ENCODE measurements at regions not wholly inside any gene's neighbourhood (a gene's known extent, or its start where the extent isn't known, plus 50 kb on each side); places are given as distances from the start of the nearest gene placed in this dataset.

GRCh38 chr6:28695715-28696114 lies 170.0 kb downstream of the GPX5 start:
- no peaks in the 10 kb centered on the region for H3K9me3 ChIP-seq
- DNase-seq (no peak), ATAC-seq (no peak)
- no peak overlapping the region for H3K4me3 ChIP-seq
- H3K36me3 ChIP-seq = no peaks in the 10 kb centered on the region
- TF ChIP-seq, protein P1, sequence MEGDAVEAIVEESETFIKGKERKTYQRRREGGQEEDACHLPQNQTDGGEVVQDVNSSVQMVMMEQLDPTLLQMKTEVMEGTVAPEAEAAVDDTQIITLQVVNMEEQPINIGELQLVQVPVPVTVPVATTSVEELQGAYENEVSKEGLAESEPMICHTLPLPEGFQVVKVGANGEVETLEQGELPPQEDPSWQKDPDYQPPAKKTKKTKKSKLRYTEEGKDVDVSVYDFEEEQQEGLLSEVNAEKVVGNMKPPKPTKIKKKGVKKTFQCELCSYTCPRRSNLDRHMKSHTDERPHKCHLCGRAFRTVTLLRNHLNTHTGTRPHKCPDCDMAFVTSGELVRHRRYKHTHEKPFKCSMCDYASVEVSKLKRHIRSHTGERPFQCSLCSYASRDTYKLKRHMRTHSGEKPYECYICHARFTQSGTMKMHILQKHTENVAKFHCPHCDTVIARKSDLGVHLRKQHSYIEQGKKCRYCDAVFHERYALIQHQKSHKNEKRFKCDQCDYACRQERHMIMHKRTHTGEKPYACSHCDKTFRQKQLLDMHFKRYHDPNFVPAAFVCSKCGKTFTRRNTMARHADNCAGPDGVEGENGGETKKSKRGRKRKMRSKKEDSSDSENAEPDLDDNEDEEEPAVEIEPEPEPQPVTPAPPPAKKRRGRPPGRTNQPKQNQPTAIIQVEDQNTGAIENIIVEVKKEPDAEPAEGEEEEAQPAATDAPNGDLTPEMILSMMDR (IDR thresholded peaks at IDR 0.05 in 4 of 5, conservative IDR thresholded peaks at IDR 0.05 in 1 of 5) = no peak
- TF ChIP-seq POLR2A (IDR thresholded peaks at IDR 0.05) = no peak
- H3K27me3 ChIP-seq = peaks cover 26 to 69% (median 37%) of the 10 kb centered on the region in 3 donors
- no peaks in the 10 kb centered on the region for H3K4me1 ChIP-seq
- H3K27ac ChIP-seq = no peak overlapping the region
- intact Hi-C loops (cut with DNase I; ENCODE audit: low total_unique reads) (no loop called here), in situ Hi-C loops (cut with MboI; ENCODE audit: low sequenced_read_pairs in 4 of 4) (loop anchor here in 3 of 4 donors (10.0 to 25.0 kb wide), 2 partner anchors 319 to 892 kb away; partner anchors contain the start of gene OR2H2 (in 3 of the 3))

DNA sequence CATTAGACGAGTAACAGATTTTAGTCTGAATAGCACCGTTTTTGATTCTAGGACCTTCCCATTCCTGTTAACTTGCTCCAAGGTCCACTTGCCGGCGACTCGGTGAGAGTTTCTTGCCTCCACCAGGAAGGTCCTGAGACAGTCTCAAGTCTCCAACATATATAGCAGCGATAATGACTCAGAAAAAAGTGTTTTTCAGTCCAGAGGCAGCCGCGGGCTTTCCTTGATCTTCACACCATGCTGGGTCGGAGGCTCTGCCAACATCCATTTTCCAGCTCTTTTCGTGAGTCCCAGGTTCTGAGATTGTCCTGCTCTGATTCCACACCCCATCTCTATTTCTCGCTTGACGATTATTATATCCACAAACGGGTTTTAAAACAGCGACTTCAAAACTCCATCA lies 170.5 kb downstream of the GPX5 start:
- no peaks in the 10 kb centered on the region for H3K9me3 ChIP-seq
- DNase-seq (no peak), ATAC-seq (no peak)
- intact Hi-C loops (cut with DNase I; ENCODE audit: low total_unique reads) = no loop called here
- no peak for TF ChIP-seq POLR2A (IDR thresholded peaks at IDR 0.05)
- TF ChIP-seq, protein P1 (IDR thresholded peaks at IDR 0.05 in 4 of 5, conservative IDR thresholded peaks at IDR 0.05 in 1 of 5) = no peak
- no peaks in the 10 kb centered on the region for H3K36me3 ChIP-seq
- no peak overlapping the region for H3K4me3 ChIP-seq
- in situ Hi-C loops (cut with MboI; ENCODE audit: low sequenced_read_pairs in 4 of 4) = loop anchor here in 3 of 4 donors (10.0 to 25.0 kb wide), 2 partner anchors 319 to 891 kb away; partner anchors contain the start of gene OR2H2 (in 3 of the 3)
- H3K27me3 ChIP-seq = peaks cover 26 to 71% (median 37%) of the 10 kb centered on the region in 3 donors
- no peaks in the 10 kb centered on the region for H3K4me1 ChIP-seq
- H3K27ac ChIP-seq = no peak overlapping the region

DNA sequence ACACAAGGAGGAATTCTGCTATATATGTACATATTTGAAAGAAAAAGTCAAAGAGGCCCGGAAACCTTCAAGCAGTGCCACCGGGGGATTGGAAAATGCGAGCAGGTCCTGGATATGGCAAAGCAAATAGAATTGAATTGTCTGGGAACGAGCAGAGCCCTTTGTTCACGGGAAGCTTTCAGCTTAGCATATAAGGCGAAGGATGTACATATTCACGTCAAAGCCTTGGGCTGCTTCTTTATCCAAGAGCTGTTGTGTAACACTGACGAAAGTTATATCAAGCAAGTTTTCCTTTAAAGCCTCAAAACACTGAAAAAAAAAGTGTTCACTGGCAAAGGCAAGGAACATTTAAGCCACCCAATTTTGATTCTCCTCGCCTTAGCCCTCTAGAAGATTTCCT lies 171.0 kb downstream of the GPX5 start:
- no peak for TF ChIP-seq POLR2A (IDR thresholded peaks at IDR 0.05)
- TF ChIP-seq, protein P1 (IDR thresholded peaks at IDR 0.05 in 4 of 5, conservative IDR thresholded peaks at IDR 0.05 in 1 of 5) = no peak
- no peak for ATAC-seq
- no peaks in the 10 kb centered on the region for H3K4me1 ChIP-seq
- no peak overlapping the region for H3K27ac ChIP-seq
- intact Hi-C loops (cut with DNase I; ENCODE audit: low total_unique reads) = no loop called here
- H3K27me3 ChIP-seq = peaks cover 26 to 71% (median 37%) of the 10 kb centered on the region in 3 donors
- H3K36me3 ChIP-seq = no peaks in the 10 kb centered on the region
- no peak for DNase-seq
- in situ Hi-C loops (cut with MboI; ENCODE audit: low sequenced_read_pairs in 4 of 4) = loop anchor here in 3 of 4 donors (10.0 to 25.0 kb wide), 2 partner anchors 318 to 891 kb away; partner anchors contain the start of gene OR2H2 (in 3 of the 3)
- H3K4me3 ChIP-seq = no peak overlapping the region
- H3K9me3 ChIP-seq = no peaks in the 10 kb centered on the region

- Histone ChIP-seq H3K36me3 (no peaks in the 10 kb centered on the region), H3K4me1 (no peaks in the 10 kb centered on the region), H3K9me3 (peaks cover 0 to 4% (median 0%) of the 10 kb centered on the region in 3 donors), H3K27ac (no peak overlapping the region), H3K4me3 (no peak overlapping the region), H3K27me3 (peaks cover 6 to 30% (median 13%) of the 10 kb centered on the region in 3 donors)
- DNase-seq (no peak), ATAC-seq (no peak)
- TF ChIP-seq, protein P1 (IDR thresholded peaks at IDR 0.05 in 4 of 5, conservative IDR thresholded peaks at IDR 0.05 in 1 of 5) = no peak
- TF ChIP-seq POLR2A (IDR thresholded peaks at IDR 0.05) = no peak
- in situ Hi-C loops (cut with MboI; ENCODE audit: low sequenced_read_pairs in 4 of 4) (no loop called here), intact Hi-C loops (cut with DNase I; ENCODE audit: low total_unique reads) (no loop called here)
Measured at GRCh38 chr6:28707387-28708282, 182.0 kb downstream of the GPX5 start.
